GM12864 (cell line): ENCODE measurements at regions not wholly inside any gene's neighbourhood (a gene's known extent, or its start where the extent isn't known, plus 50 kb on each side); places are given as distances from the start of the nearest gene placed in this dataset.

Experiments used
- DNase-seq: peaks from one replicate; pipeline ENCODE4 v3.0.0-alpha.2; 2011; ENCODE audit warnings: low read depth
- H3K4me3 ChIP-seq: 2 replicates; pipeline ENCODE4 v1.5.1; 2011; ENCODE audit warnings: mild to moderate bottlenecking, low read depth, low read length, control low read depth
- CTCF ChIP-seq: IDR thresholded peaks from 2 replicates; pipeline ENCODE4 v1.5.1; 2011; ENCODE audit warnings: low read depth, mild to moderate bottlenecking, moderate library complexity, low read length, control low read depth, inconsistent platforms; ENCODE audit errors: missing control alignments

GRCh38 chr5:39640552-39640951 is 215.8 kb upstream of the DAB2 start:
- no peak overlapping the region for H3K4me3 ChIP-seq
- no peak for DNase-seq
- no peak for TF ChIP-seq CTCF

DNA sequence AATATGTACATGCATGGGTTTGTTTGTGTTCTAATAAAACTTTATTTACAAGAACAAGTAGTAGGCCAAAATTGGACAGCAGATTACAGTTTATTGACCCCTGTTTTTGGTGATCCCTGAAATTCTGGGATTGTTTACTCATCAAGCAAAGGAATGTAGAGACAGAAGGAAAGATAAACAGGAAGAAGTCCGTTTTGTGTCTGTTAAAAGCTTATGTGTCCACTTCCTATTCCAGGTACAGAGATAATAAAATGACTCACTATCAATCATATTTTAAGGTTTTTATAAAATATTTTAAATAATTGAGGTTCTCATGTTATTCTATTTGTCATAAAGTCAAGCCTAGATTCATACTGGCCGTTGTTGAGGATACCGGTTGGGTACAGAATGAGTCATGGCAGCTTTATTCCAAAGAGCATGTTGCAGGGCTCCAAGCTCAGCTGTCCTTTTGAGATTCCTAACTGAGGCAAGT is 214.9 kb upstream of the DAB2 start:
- TF ChIP-seq CTCF, result no peak
- DNase-seq, result no peak

GRCh38 chr5:39638813-39639212 is 214.0 kb upstream of the DAB2 start:
- no peak overlapping the region for H3K4me3 ChIP-seq
- DNase-seq, result no peak
- no peak for TF ChIP-seq CTCF

More for the DNA sequence above, 214.9 kb upstream of the DAB2 start:
- no peak overlapping the region for H3K4me3 ChIP-seq

- DNase-seq, result no peak
- no peak for TF ChIP-seq CTCF
These were observed 208.3 kb upstream of the DAB2 start for GRCh38 chr5:39633057-39633456.

GRCh38 chr5:39631958-39632357 is 207.2 kb upstream of the DAB2 start:
- DNase-seq, result no peak
- H3K4me3 ChIP-seq, result no peak overlapping the region
- no peak for TF ChIP-seq CTCF

More at GRCh38 chr5:39633057-39633456, 208.3 kb upstream of the DAB2 start:
- no peak overlapping the region for H3K4me3 ChIP-seq

GRCh38 chr5:39629946-39630345 is 205.2 kb upstream of the DAB2 start:
- no peak for DNase-seq
- H3K4me3 ChIP-seq, result no peak overlapping the region
- TF ChIP-seq CTCF, result no peak

- H3K4me3 ChIP-seq, result no peak overlapping the region
- no peak for DNase-seq
- no peak for TF ChIP-seq CTCF
These were observed 203.6 kb upstream of the DAB2 start for GRCh38 chr5:39628348-39628747.
